ENCODE measurements at regions not wholly inside any gene's neighbourhood (a gene's known extent, or its start where the extent isn't known, plus 50 kb on each side); places are given as distances from the start of the nearest gene placed in this dataset.

- Mint-ChIP-seq H3K27me3 (ENCODE audit: low read depth in 2 of 2) (no peaks in the 10 kb centered on the region), H3K4me1 (no peaks in the 10 kb centered on the region), H3K27ac (no peak overlapping the region), H3K36me3 (no peaks in the 10 kb centered on the region), H3K9me3 (no peaks in the 10 kb centered on the region), H3K4me3 (no peak overlapping the region)
- Histone ChIP-seq H3K9me3 (ENCODE audit: control insufficient read depth, insufficient read depth, low read length) (no peaks in the 10 kb centered on the region), H3K4me1 (ENCODE audit: control insufficient read depth, insufficient read depth, low read length) (no peaks in the 10 kb centered on the region), H3K27ac (ENCODE audit: low read length) (no peak overlapping the region), H3K4me3 (ENCODE audit: low read length) (no peak overlapping the region), H3K27me3 (ENCODE audit: control insufficient read depth, insufficient read depth, low read length) (no peaks in the 10 kb centered on the region), H3K36me3 (ENCODE audit: control insufficient read depth, insufficient read depth, low read length) (no peaks in the 10 kb centered on the region)
- DNase-seq, result no peak
- intact Hi-C loops (cut with micrococcal nuclease), result no loop called here
- no peak for ATAC-seq
- WGBS (ENCODE audit: insufficient coverage), result 88% methylated on average over 1 of the region's 3 CpGs
- TF ChIP-seq, protein P1, sequence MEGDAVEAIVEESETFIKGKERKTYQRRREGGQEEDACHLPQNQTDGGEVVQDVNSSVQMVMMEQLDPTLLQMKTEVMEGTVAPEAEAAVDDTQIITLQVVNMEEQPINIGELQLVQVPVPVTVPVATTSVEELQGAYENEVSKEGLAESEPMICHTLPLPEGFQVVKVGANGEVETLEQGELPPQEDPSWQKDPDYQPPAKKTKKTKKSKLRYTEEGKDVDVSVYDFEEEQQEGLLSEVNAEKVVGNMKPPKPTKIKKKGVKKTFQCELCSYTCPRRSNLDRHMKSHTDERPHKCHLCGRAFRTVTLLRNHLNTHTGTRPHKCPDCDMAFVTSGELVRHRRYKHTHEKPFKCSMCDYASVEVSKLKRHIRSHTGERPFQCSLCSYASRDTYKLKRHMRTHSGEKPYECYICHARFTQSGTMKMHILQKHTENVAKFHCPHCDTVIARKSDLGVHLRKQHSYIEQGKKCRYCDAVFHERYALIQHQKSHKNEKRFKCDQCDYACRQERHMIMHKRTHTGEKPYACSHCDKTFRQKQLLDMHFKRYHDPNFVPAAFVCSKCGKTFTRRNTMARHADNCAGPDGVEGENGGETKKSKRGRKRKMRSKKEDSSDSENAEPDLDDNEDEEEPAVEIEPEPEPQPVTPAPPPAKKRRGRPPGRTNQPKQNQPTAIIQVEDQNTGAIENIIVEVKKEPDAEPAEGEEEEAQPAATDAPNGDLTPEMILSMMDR (IDR thresholded peaks at IDR 0.05), result no peak
These were observed 178.3 kb upstream of the AGR3 start for GRCh38 chr7:17060051-17060450.

- no peaks in the 10 kb centered on the region for H3K36me3 Mint-ChIP-seq
- no peak overlapping the region for H3K27ac ChIP-seq (ENCODE audit: low read length)
- no peak overlapping the region for H3K4me3 ChIP-seq (ENCODE audit: low read length)
- no peak overlapping the region for H3K4me3 Mint-ChIP-seq
- no peaks in the 10 kb centered on the region for H3K4me1 Mint-ChIP-seq
- H3K27ac Mint-ChIP-seq, result no peak overlapping the region
- H3K4me1 ChIP-seq (ENCODE audit: control insufficient read depth, insufficient read depth, low read length), result no peaks in the 10 kb centered on the region
- DNase-seq (no peak), ATAC-seq (no peak)
- intact Hi-C loops (cut with micrococcal nuclease), result no loop called here
- H3K9me3 Mint-ChIP-seq, result no peaks in the 10 kb centered on the region
- no peaks in the 10 kb centered on the region for H3K36me3 ChIP-seq (ENCODE audit: control insufficient read depth, insufficient read depth, low read length)
- H3K27me3 Mint-ChIP-seq (ENCODE audit: low read depth in 2 of 2), result no peaks in the 10 kb centered on the region
- TF ChIP-seq, protein P1 (IDR thresholded peaks at IDR 0.05), result no peak
- H3K27me3 ChIP-seq (ENCODE audit: control insufficient read depth, insufficient read depth, low read length), result no peaks in the 10 kb centered on the region
- 95% methylated on average over 2 of the region's 2 CpGs for WGBS (ENCODE audit: insufficient coverage)
- H3K9me3 ChIP-seq (ENCODE audit: control insufficient read depth, insufficient read depth, low read length), result no peaks in the 10 kb centered on the region
These were observed 179.7 kb upstream of the AGR3 start for GRCh38 chr7:17061443-17061842.

DNA sequence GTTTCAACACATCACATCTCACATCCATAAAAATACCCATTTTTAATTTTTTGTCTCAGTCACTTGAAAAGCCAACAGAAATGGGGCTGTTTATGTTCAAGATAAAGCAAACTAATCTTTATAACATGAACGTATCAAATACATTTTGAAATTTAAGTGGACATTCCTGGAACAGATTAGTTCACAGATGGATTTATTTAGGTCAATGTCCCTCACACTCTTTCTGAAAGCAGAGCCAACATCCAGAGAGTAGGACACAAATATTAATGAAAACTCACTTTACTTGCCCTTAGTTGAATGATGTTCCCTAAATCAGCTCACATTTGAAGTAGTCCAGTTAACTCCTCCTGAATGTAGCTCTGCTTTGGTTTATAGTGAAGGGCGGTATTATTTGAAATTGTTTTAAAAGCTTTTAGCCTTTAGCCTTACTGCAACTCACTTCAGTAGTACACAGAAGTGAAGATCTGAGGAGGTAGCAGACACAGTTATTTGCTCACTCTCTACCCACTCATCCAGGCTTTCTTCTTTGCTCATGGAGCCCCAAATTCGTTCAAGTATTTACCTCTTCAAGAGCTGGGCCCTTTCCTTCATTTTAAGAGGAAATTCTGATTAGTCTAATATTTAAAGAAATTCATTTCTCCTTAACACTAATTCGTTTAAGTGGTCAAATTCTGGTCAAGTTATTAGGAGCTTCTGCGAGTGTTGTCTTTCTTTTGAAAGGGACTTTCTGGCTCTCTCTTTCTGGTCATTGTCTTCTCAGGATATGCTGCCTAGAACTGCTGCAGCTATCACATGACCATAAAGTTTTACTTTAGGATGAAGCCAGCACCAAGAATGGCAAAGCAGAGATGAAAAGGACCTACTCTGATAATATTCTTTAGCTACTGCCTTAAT, 180.6 kb upstream of the AGR3 start:
- H3K4me1 ChIP-seq (ENCODE audit: control insufficient read depth, insufficient read depth, low read length), result no peaks in the 10 kb centered on the region
- no peak overlapping the region for H3K4me3 ChIP-seq (ENCODE audit: low read length)
- H3K9me3 Mint-ChIP-seq, result no peaks in the 10 kb centered on the region
- WGBS (ENCODE audit: insufficient coverage), result 89% methylated on average over 3 of the region's 5 CpGs
- no peaks in the 10 kb centered on the region for H3K36me3 Mint-ChIP-seq
- H3K27me3 ChIP-seq (ENCODE audit: control insufficient read depth, insufficient read depth, low read length), result no peaks in the 10 kb centered on the region
- no peaks in the 10 kb centered on the region for H3K9me3 ChIP-seq (ENCODE audit: control insufficient read depth, insufficient read depth, low read length)
- no peak overlapping the region for H3K27ac ChIP-seq (ENCODE audit: low read length)
- no peaks in the 10 kb centered on the region for H3K4me1 Mint-ChIP-seq
- no peak overlapping the region for H3K27ac Mint-ChIP-seq
- no peaks in the 10 kb centered on the region for H3K27me3 Mint-ChIP-seq (ENCODE audit: low read depth in 2 of 2)
- TF ChIP-seq, protein P1 (IDR thresholded peaks at IDR 0.05), result no peak
- no peak for DNase-seq
- no peak overlapping the region for H3K4me3 Mint-ChIP-seq
- no peak for ATAC-seq
- no peaks in the 10 kb centered on the region for H3K36me3 ChIP-seq (ENCODE audit: control insufficient read depth, insufficient read depth, low read length)
- intact Hi-C loops (cut with micrococcal nuclease), result no loop called here

GRCh38 chr7:17063045-17063383, 181.2 kb upstream of the AGR3 start:
- no peaks in the 10 kb centered on the region for H3K36me3 ChIP-seq (ENCODE audit: control insufficient read depth, insufficient read depth, low read length)
- no peaks in the 10 kb centered on the region for H3K4me1 ChIP-seq (ENCODE audit: control insufficient read depth, insufficient read depth, low read length)
- no peaks in the 10 kb centered on the region for H3K4me1 Mint-ChIP-seq
- intact Hi-C loops (cut with micrococcal nuclease), result no loop called here
- H3K9me3 Mint-ChIP-seq, result no peaks in the 10 kb centered on the region
- H3K27me3 ChIP-seq (ENCODE audit: control insufficient read depth, insufficient read depth, low read length), result no peaks in the 10 kb centered on the region
- no peak overlapping the region for H3K27ac Mint-ChIP-seq
- TF ChIP-seq, protein P1 (IDR thresholded peaks at IDR 0.05), result no peak
- no peak overlapping the region for H3K4me3 ChIP-seq (ENCODE audit: low read length)
- H3K4me3 Mint-ChIP-seq, result no peak overlapping the region
- ATAC-seq, result no peak
- H3K36me3 Mint-ChIP-seq, result no peaks in the 10 kb centered on the region
- H3K9me3 ChIP-seq (ENCODE audit: control insufficient read depth, insufficient read depth, low read length), result no peaks in the 10 kb centered on the region
- no peak for DNase-seq
- no peak overlapping the region for H3K27ac ChIP-seq (ENCODE audit: low read length)
- no peaks in the 10 kb centered on the region for H3K27me3 Mint-ChIP-seq (ENCODE audit: low read depth in 2 of 2)
